Gastroesophageal sphincter (tissue), 4 donors: ENCODE measurements at regions not wholly inside any gene's neighbourhood (a gene's known extent, or its start where the extent isn't known, plus 50 kb on each side); places are given as distances from the start of the nearest gene placed in this dataset.

Experiments
- ATAC-seq: fragments of 150-250 bp; one replicate; pipeline ENCODE4 v1.9.1; 2016; ENCODE audit warnings: mild to moderate bottlenecking, moderate library complexity
- H3K27ac ChIP-seq, 4 donors: fragments of 200-600 bp; sonication (generic) in 3 of 4; 1 replicate in 3 of 4; 2 replicates in 1 of 4; pipeline ENCODE4 v1.5.1; 2016 to 2019
- H3K27me3 ChIP-seq: fragments of 200-600 bp; sonication (generic); one replicate; pipeline ENCODE4 v1.5.1; 2019
- H3K36me3 ChIP-seq, 2 donors: fragments of 200-600 bp; sonication (generic); one replicate each; pipeline ENCODE4 v1.5.1; 2019; ENCODE audit warnings: control low read depth in 1 of 2
- H3K4me1 ChIP-seq, 3 donors: fragments of 200-600 bp; sonication (generic); 1 replicate in 2 of 3; 2 replicates in 1 of 3; pipeline ENCODE4 v1.5.1; 2016 to 2019; ENCODE audit warnings: control low read depth in 2 of 3
- H3K4me3 ChIP-seq, 2 donors: fragments of 200-600 bp; sonication (generic); one replicate each; pipeline ENCODE4 v1.5.1; 2019; ENCODE audit warnings: mild to moderate bottlenecking in 1 of 2, moderate library complexity in 1 of 2
- H3K9me3 ChIP-seq, 3 donors: fragments of 200-600 bp; sonication (generic); one replicate each; pipeline ENCODE4 v1.5.1; 2017 to 2019; ENCODE audit warnings: control low read depth in 2 of 3
- EP300 ChIP-seq: sonication (generic); formaldehyde crosslinking; IDR thresholded peaks from one replicate; pipeline ENCODE4 v1.6.1; 2017; ENCODE audit warnings: antibody characterized with exemption, mild to moderate bottlenecking
- POLR2A ChIP-seq, 2 donors: fragments of 450-650 bp; IDR thresholded peaks; one replicate each; pipeline ENCODE4 v1.6.1; 2017; ENCODE audit warnings: antibody characterized with exemption in 2 of 2, mild to moderate bottlenecking in 2 of 2, moderate library complexity in 1 of 2
- POLR2AphosphoS5 ChIP-seq: sonication (generic); formaldehyde crosslinking; IDR thresholded peaks from one replicate; pipeline ENCODE4 v1.6.1; 2017; ENCODE audit warnings: antibody characterized with exemption
- WGBS, 2 donors: methylation state at CpG; one replicate each; pipeline ENCODE4 v1.1.5; 2018; ENCODE audit warnings: low coverage in 1 of 2; 5-methylcytosine and 5-hydroxymethylcytosine counted together
- TF ChIP-seq, protein P1 (sequence below), 4 experiments: fragments of 200-600 bp in 2 of 4; fragments of 450-650 bp in 2 of 4; sonication (generic) in 1 of 4; IDR thresholded peaks; one replicate each; pipeline ENCODE4 v1.5.1; 2017 to 2019; ENCODE audit warnings: antibody characterized with exemption in 4 of 4, mild to moderate bottlenecking in 2 of 4, moderate library complexity in 2 of 4

GRCh38 chr9:22382331-22382730 is 64.3 kb upstream of the DMRTA1 start:
- TF ChIP-seq EP300 (no peak), POLR2A (IDR thresholded peaks at IDR 0.05) (no peak), POLR2AphosphoS5 (no peak)
- no peaks in the 10 kb centered on the region for H3K27me3 ChIP-seq
- no peaks in the 10 kb centered on the region for H3K9me3 ChIP-seq
- WGBS, 2 donors: 68 to 90% methylated on average over 2 of the region's 2 CpGs
- H3K27ac ChIP-seq: no peak overlapping the region
- ATAC-seq: no peak
- H3K4me1 ChIP-seq: no peaks in the 10 kb centered on the region
- H3K4me3 ChIP-seq: no peak overlapping the region
- H3K36me3 ChIP-seq: no peaks in the 10 kb centered on the region

DNA sequence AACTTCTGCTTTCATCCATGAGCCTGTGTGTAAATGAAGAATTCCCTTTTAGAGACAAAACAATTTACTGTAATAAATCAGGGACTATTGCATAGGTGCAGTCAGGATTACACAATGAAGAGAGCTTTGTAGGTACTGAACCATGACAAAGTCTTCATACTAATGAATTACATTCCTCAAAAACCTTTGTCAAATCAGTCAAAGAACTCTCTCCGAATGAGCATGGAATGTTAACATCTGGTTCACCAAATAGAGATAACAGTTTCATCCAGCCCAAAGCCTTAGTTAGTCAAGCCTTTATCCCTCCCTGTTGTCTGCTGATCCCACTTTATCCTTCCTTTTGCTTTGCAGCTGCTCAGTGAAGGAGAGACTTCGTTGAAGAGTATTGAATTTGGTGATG is 62.9 kb upstream of the DMRTA1 start:
- Histone ChIP-seq H3K4me3 (no peak overlapping the region), H3K4me1 (no peaks in the 10 kb centered on the region), H3K27ac (no peak overlapping the region), H3K9me3 (no peaks in the 10 kb centered on the region), H3K36me3 (no peaks in the 10 kb centered on the region), H3K27me3 (no peaks in the 10 kb centered on the region)
- ATAC-seq: no peak
- TF ChIP-seq POLR2AphosphoS5 (no peak), EP300 (no peak), POLR2A (IDR thresholded peaks at IDR 0.05) (no peak)
- TF ChIP-seq, protein P1, sequence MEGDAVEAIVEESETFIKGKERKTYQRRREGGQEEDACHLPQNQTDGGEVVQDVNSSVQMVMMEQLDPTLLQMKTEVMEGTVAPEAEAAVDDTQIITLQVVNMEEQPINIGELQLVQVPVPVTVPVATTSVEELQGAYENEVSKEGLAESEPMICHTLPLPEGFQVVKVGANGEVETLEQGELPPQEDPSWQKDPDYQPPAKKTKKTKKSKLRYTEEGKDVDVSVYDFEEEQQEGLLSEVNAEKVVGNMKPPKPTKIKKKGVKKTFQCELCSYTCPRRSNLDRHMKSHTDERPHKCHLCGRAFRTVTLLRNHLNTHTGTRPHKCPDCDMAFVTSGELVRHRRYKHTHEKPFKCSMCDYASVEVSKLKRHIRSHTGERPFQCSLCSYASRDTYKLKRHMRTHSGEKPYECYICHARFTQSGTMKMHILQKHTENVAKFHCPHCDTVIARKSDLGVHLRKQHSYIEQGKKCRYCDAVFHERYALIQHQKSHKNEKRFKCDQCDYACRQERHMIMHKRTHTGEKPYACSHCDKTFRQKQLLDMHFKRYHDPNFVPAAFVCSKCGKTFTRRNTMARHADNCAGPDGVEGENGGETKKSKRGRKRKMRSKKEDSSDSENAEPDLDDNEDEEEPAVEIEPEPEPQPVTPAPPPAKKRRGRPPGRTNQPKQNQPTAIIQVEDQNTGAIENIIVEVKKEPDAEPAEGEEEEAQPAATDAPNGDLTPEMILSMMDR (IDR thresholded peaks at IDR 0.05): no peak
- 37 to 50% methylated on average over 2 of the region's 2 CpGs for whole genome bisulfite sequencing, 2 donors

DNA sequence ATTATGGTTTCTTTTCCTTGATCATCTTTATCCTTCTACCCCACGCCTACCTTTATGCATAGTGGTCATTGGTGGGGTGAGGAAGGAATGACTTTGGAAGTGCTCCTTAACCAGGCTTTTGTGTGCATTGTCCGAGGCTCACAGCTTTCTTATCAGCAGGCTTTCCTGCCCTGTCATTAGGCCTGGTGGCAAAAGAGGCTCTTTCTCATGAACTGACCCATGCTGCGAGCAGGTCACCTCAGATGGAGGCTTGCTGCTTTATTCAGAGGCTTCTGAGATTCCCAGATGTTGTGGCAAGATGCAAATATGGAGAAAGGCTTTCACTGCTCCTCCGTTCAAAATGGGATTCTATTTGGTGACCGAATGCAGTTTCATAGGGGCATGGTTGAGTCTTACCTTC is 57.4 kb upstream of the DMRTA1 start:
- Histone ChIP-seq H3K36me3 (no peaks in the 10 kb centered on the region), H3K27ac (no peak overlapping the region), H3K9me3 (no peaks in the 10 kb centered on the region), H3K4me1 (no peaks in the 10 kb centered on the region), H3K27me3 (no peaks in the 10 kb centered on the region), H3K4me3 (no peak overlapping the region)
- no peak for ATAC-seq
- WGBS, 2 donors: 62 to 83% methylated on average over 4 to 5 of the region's 5 CpGs
- TF ChIP-seq, protein P1 (IDR thresholded peaks at IDR 0.05): no peak
- no peak for TF ChIP-seq POLR2AphosphoS5

DNA sequence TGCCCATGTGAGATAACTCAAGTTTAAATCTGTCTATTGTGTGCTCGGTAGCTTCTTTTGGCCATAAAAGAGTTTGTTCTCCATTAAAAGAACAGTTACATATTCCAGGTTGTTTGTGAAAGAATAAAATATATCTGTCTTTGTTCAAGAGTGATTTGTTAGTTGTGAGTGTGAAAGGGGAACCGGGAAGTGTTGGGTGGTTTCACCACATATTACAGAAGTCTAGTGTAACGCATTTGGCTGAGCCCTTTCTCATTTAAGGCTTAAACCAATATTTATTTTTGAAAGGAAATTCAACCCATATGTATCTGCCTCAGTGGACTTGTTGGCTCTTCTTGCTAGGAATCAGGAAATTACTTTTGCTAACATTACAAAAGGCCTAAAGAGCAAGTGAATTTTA is 54.1 kb upstream of the DMRTA1 start:
- H3K4me3 ChIP-seq: no peak overlapping the region
- no peaks in the 10 kb centered on the region for H3K9me3 ChIP-seq
- H3K27me3 ChIP-seq: no peaks in the 10 kb centered on the region
- no peaks in the 10 kb centered on the region for H3K4me1 ChIP-seq
- H3K36me3 ChIP-seq: no peaks in the 10 kb centered on the region
- 48 to 68% methylated on average over 3 of the region's 3 CpGs for WGBS, 2 donors
- TF ChIP-seq EP300 (no peak), POLR2A (IDR thresholded peaks at IDR 0.05) (no peak), POLR2AphosphoS5 (no peak)
- no peak for ATAC-seq
- H3K27ac ChIP-seq: no peak overlapping the region

DNA sequence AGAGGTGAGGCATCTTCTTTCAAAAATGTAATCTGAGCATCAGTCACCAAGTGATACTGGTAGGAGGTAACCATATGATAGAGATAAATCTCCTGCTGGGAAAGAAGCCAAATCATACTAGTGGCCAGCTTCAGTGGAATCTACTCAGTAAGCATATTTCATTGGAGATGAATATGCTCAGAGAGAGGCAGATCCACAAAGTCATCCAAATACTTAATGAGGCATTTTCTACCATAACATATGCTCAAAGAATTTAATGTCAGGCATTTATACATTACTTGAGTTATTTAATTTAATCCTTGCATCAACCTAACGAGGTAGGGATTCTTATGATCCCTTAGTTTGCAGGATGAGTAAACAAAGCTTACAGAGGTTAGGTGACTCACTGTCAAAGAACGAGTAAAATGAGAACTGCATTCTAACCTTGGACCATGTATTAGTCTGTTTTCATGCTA is 50.9 kb upstream of the DMRTA1 start:
- H3K27me3 ChIP-seq: no peaks in the 10 kb centered on the region
- H3K4me1 ChIP-seq: no peaks in the 10 kb centered on the region
- no peak overlapping the region for H3K27ac ChIP-seq
- no peak for TF ChIP-seq POLR2A (IDR thresholded peaks at IDR 0.05)
- TF ChIP-seq, protein P1 (IDR thresholded peaks at IDR 0.05): no peak
- TF ChIP-seq EP300: no peak
- no peak for TF ChIP-seq POLR2AphosphoS5
- no peak overlapping the region for H3K4me3 ChIP-seq
- 32 to 46% methylated on average over 2 of the region's 2 CpGs for WGBS, 2 donors
- ATAC-seq: no peak
- H3K9me3 ChIP-seq: no peaks in the 10 kb centered on the region
- no peaks in the 10 kb centered on the region for H3K36me3 ChIP-seq
